HCT116 (cell line): ENCODE measurements at regions not wholly inside any gene's neighbourhood (a gene's known extent, or its start where the extent isn't known, plus 50 kb on each side); places are given as distances from the start of the nearest gene placed in this dataset.

ENCODE experiments used
- ATAC-seq: fragments of 200-7000 bp; cut with Tn5 transposase; 2 replicates; pipeline ENCODE4 v1.9.1; 2020; ENCODE audit warnings: mild to moderate bottlenecking, moderate library complexity
- BruUV-seq: library from RNA; stranded (reverse); fragments of 400-500 nt; replicated peaks from 2 replicates; lab custom pipeline; 2021; lab: Mats Ljungman, UMichigan
- CTCF ChIA-PET: fragments of 300-600 bp; sonication (Branson Sonifier 250); formaldehyde crosslinking; loops from one replicate; lab custom pipeline; 2021; ENCODE audit warnings: antibody characterized with exemption; lab: Charles Lee
- POLR2A ChIA-PET: fragments of 300-600, 350-600 bp; sonication (Branson Sonifier 250); formaldehyde crosslinking; loops from one replicate; lab custom pipeline; 2021; ENCODE audit warnings: antibody characterized with exemption; lab: Charles Lee
- RAD21 ChIA-PET, 2 experiments: fragments of 300-600 bp; sonication (Branson Sonifier 250); formaldehyde crosslinking; loops; one replicate each; lab custom pipeline; 2023; ENCODE audit warnings: low total read pairs in 2 of 2; ENCODE audit not compliant: uncharacterized antibody in 2 of 2, unreplicated experiment in 2 of 2, low non-redundant PET in 1 of 2; lab: Charles Lee
- DNase-seq: peaks from one replicate; pipeline ENCODE4 v3.0.0-alpha.2; 2010; ENCODE audit warnings: low read depth, low spot score
- H2AFZ ChIP-seq: fragments of 200-600 bp; shearing (Covaris generic), sonication (generic); 2 replicates; pipeline ENCODE4 v1.6.1; 2017; ENCODE audit warnings: low read depth, mixed run types, mixed read lengths, antibody characterized with exemption, low read length; ENCODE audit not compliant: poor library complexity, severe bottlenecking
- H3K27ac ChIP-seq: 2 replicates; pipeline ENCODE4 v1.5.1; 2012; ENCODE audit warnings: low read depth, low read length
- H3K27me3 ChIP-seq: fragments of 200-600 bp; sonication (generic); 2 replicates; pipeline ENCODE4 v1.6.1; 2016; ENCODE audit warnings: mixed run types, low read length, mixed read lengths; ENCODE audit not compliant: insufficient read depth
- H3K36me3 ChIP-seq, 2 experiments: fragments of 200-500 bp in 1 of 2; fragments of 200-600 bp in 1 of 2; sonication (Bioruptor generic) in 1 of 2; sonication (generic) in 1 of 2; 2 replicates each; pipeline versions ENCODE4 v1.5.1 to v1.6.1; 2014 to 2016; ENCODE audit warnings: low read length in 2 of 2, inconsistent platforms in 1 of 2, mixed read lengths in 1 of 2, mixed run types in 1 of 2; ENCODE audit not compliant: insufficient read depth in 2 of 2, control insufficient read depth in 1 of 2
- H3K4me1 ChIP-seq, 2 experiments: fragments of 200-600 bp in 1 of 2; sonication (generic) in 1 of 2; 2 replicates each; pipeline versions ENCODE4 v1.5.1 to v1.6.1; 2012 to 2017; ENCODE audit warnings: low read length in 2 of 2, inconsistent platforms in 1 of 2, mild to moderate bottlenecking in 1 of 2, mixed read lengths in 1 of 2, mixed run types in 1 of 2, moderate library complexity in 1 of 2; ENCODE audit not compliant: insufficient read depth in 2 of 2, control insufficient read depth in 1 of 2
- H3K4me2 ChIP-seq: fragments of 200-600 bp; sonication (generic); 2 replicates; pipeline ENCODE4 v1.6.1; 2017; ENCODE audit warnings: mixed run types, low read length, mixed read lengths
- H3K4me3 ChIP-seq, 2 experiments: fragments of 200-600 bp in 1 of 2; sonication (generic) in 1 of 2; replicated peaks in 1 of 2; 2 replicates each; pipeline ENCODE4 v1.5.1; 2011 to 2016; ENCODE audit warnings: low read length in 2 of 2, control low read depth in 1 of 2, low read depth in 1 of 2, mild to moderate bottlenecking in 1 of 2, mixed read lengths in 1 of 2, mixed run types in 1 of 2
- H3K79me2 ChIP-seq: fragments of 200-600 bp; sonication (generic); 2 replicates; pipeline ENCODE4 v1.6.1; 2017; ENCODE audit warnings: mild to moderate bottlenecking, mixed run types, low read length, moderate library complexity, mixed read lengths; ENCODE audit not compliant: insufficient read depth
- H3K9ac ChIP-seq: fragments of 200-600 bp; sonication (generic); 2 replicates; pipeline ENCODE4 v1.6.1; 2016; ENCODE audit warnings: low read length, mixed read lengths
- H3K9me2 ChIP-seq: fragments of 200-600 bp; sonication (generic), shearing (Covaris generic); 2 replicates; pipeline ENCODE4 v1.6.1; 2017; ENCODE audit warnings: mixed run types, mild to moderate bottlenecking, moderate library complexity; ENCODE audit not compliant: insufficient read depth
- H3K9me3 ChIP-seq, 2 experiments: fragments of 200-500 bp in 1 of 2; fragments of 200-600 bp in 1 of 2; sonication (Bioruptor generic) in 1 of 2; sonication (generic) in 1 of 2; 2 replicates each; pipeline ENCODE4 v1.6.1; 2014 to 2017; ENCODE audit warnings: low read length in 2 of 2, mixed read lengths in 2 of 2, inconsistent platforms in 1 of 2, low read depth in 1 of 2, mild to moderate bottlenecking in 1 of 2, mixed run types in 1 of 2, moderate library complexity in 1 of 2; ENCODE audit not compliant: control insufficient read depth in 1 of 2, insufficient read depth in 1 of 2
- H4K20me1 ChIP-seq: fragments of 200-600 bp; sonication (generic), shearing (Covaris generic); 2 replicates; pipeline ENCODE4 v1.6.1; 2017; ENCODE audit warnings: mixed run types, mild to moderate bottlenecking, moderate library complexity; ENCODE audit not compliant: insufficient read depth
- ATF3 ChIP-seq: IDR thresholded peaks from 2 replicates; pipeline ENCODE4 v1.6.1; 2012
- CBX3 ChIP-seq: IDR thresholded peaks from 2 replicates; pipeline ENCODE4 v1.6.1; 2012; ENCODE audit warnings: low read depth
- CEBPB ChIP-seq: IDR thresholded peaks from 2 replicates; pipeline ENCODE4 v1.6.1; 2012; ENCODE audit warnings: low read depth
- CTCF ChIP-seq, 3 experiments: fragments of 200-600 bp in 1 of 3; sonication (generic) in 1 of 3; IDR thresholded peaks in 2 of 3; conservative IDR thresholded peaks in 1 of 3; 2 replicates each; pipeline ENCODE4 v1.5.1; 2012 to 2017; ENCODE audit warnings: low read depth in 2 of 3, low read length in 2 of 3, antibody characterized with exemption in 1 of 3, borderline replicate concordance in 1 of 3, control low read depth in 1 of 3, mild to moderate bottlenecking in 1 of 3, mixed read lengths in 1 of 3, mixed run types in 1 of 3, moderate library complexity in 1 of 3; ENCODE audit not compliant: insufficient read depth in 1 of 3
- EGR1 ChIP-seq: IDR thresholded peaks from 2 replicates; pipeline ENCODE4 v1.6.1; 2012; ENCODE audit warnings: low read depth
- ELF1 ChIP-seq: IDR thresholded peaks from 2 replicates; pipeline ENCODE4 v1.6.1; 2012; ENCODE audit warnings: low read depth, borderline replicate concordance
- EZH2 ChIP-seq: fragments of 200-600 bp; sonication (generic); IDR thresholded peaks from 2 replicates; pipeline ENCODE4 v1.6.1; 2017; ENCODE audit warnings: antibody characterized with exemption, mixed run types
- EZH2phosphoT487 ChIP-seq: fragments of 200-600 bp; IDR thresholded peaks from 2 replicates; pipeline ENCODE4 v1.6.1; 2018; ENCODE audit warnings: antibody characterized with exemption, borderline replicate concordance
- JUND ChIP-seq: IDR thresholded peaks from 2 replicates; pipeline ENCODE4 v1.6.1; 2012
- POLR2A ChIP-seq: IDR thresholded peaks from 2 replicates; pipeline ENCODE4 v1.7.0; 2011; ENCODE audit warnings: borderline replicate concordance; ENCODE audit not compliant: insufficient read depth, insufficient read length; ENCODE audit errors: extremely low read depth
- RAD21 ChIP-seq: IDR thresholded peaks from 2 replicates; pipeline ENCODE4 v1.6.1; 2012; ENCODE audit warnings: low read depth, mild to moderate bottlenecking
- REST ChIP-seq: IDR thresholded peaks from 2 replicates; pipeline ENCODE4 v1.6.1; 2012; ENCODE audit warnings: low read depth
- SIN3A ChIP-seq: IDR thresholded peaks from 2 replicates; pipeline ENCODE4 v1.6.1; 2012; ENCODE audit warnings: low read depth
- SP1 ChIP-seq: IDR thresholded peaks from 2 replicates; pipeline ENCODE4 v1.6.1; 2012; ENCODE audit warnings: low read depth
- SRF ChIP-seq: IDR thresholded peaks from 2 replicates; pipeline ENCODE4 v1.6.1; 2012; ENCODE audit warnings: low read depth
- TCF7L2 ChIP-seq: IDR thresholded peaks from 2 replicates; pipeline ENCODE4 v1.7.0; 2011; ENCODE audit warnings: borderline replicate concordance, inconsistent platforms; ENCODE audit not compliant: insufficient read depth, insufficient read length; ENCODE audit errors: extremely low read depth
- YY1 ChIP-seq: IDR thresholded peaks from 2 replicates; pipeline ENCODE4 v1.6.1; 2011; ENCODE audit warnings: low read length, low read depth, moderate library complexity, mild to moderate bottlenecking; ENCODE audit not compliant: insufficient replicate concordance; ENCODE audit errors: extremely low read depth
- ZBTB33 ChIP-seq: IDR thresholded peaks from 2 replicates; pipeline ENCODE4 v1.6.1; 2011; ENCODE audit warnings: mild to moderate bottlenecking, low read length, moderate library complexity; ENCODE audit not compliant: insufficient replicate concordance; ENCODE audit errors: extremely low read depth
- intact Hi-C: fragments of 100-400 bp; cut with micrococcal nuclease; formaldehyde crosslinking; loops from 2 replicates; pipeline ENCODE4 v1.10.0; 2022

GRCh38 chr17:77779711-77780539, 178.6 kb upstream of the TNRC6C start (continued):
- TF ChIP-seq ATF3: no peak
- TF ChIP-seq ZBTB33: no peak
- TF ChIP-seq YY1: no peak
- no peak for TF ChIP-seq POLR2A
- TF ChIP-seq RAD21: no peak
- TF ChIP-seq ELF1: no peak
- no peak for TF ChIP-seq JUND

- H3K9ac ChIP-seq: no peak overlapping the region
- ATAC-seq: no peak
- H3K9me3 ChIP-seq: no peaks in the 10 kb centered on the region
- H3K79me2 ChIP-seq: no peaks in the 10 kb centered on the region
- H3K4me1 ChIP-seq: no peaks in the 10 kb centered on the region
- no peak overlapping the region for H3K27ac ChIP-seq
- RAD21 ChIA-PET: no interaction called here
- POLR2A ChIA-PET: no interaction called here
- H3K36me3 ChIP-seq: no peaks in the 10 kb centered on the region
- H2AFZ ChIP-seq: no peak overlapping the region
- CTCF ChIA-PET: no interaction called here
- H3K27me3 ChIP-seq: peaks cover 2% of the 10 kb centered on the region; the same call in 1 of the 2 replicates
- no peaks in the 10 kb centered on the region for H3K9me2 ChIP-seq
- no peak overlapping the region for H3K4me3 ChIP-seq
- intact Hi-C loops: no loop called here
- no peak for DNase-seq
- no TSS peak for BruUV-seq
- H4K20me1 ChIP-seq: no peaks in the 10 kb centered on the region
- no peak overlapping the region for H3K4me2 ChIP-seq
- TF ChIP-seq SIN3A (no peak), EGR1 (no peak), CEBPB (no peak), CTCF (IDR thresholded peaks at IDR 0.05 in 2 of 3, conservative IDR thresholded peaks at IDR 0.05 in 1 of 3; ENCODE audit: borderline replicate concordance in 1 of 3, insufficient read depth in 1 of 3, low read depth in 2 of 3, low read length in 2 of 3) (no peak), SRF (no peak), TCF7L2 (no peak), EZH2phosphoT487 (no peak), RAD21 (no peak), CBX3 (no peak), ELF1 (no peak), JUND (no peak), SP1 (no peak), REST (no peak), EZH2 (no peak)
Measured at GRCh38 chr17:77781536-77781935, 177.0 kb upstream of the TNRC6C start.
